Right lobe of liver (tissue), 4 donors: ENCODE measurements at regions not wholly inside any gene's neighbourhood (a gene's known extent, or its start where the extent isn't known, plus 50 kb on each side); places are given as distances from the start of the nearest gene placed in this dataset.

Source experiments
- CTCF ChIP-seq, 4 donors: fragments of 200-600 bp in 3 of 4; fragments of 450-650 bp in 1 of 4; IDR thresholded peaks; one replicate each; pipeline versions ENCODE4 v1.5.1 to v1.8.0; 2016 to 2022; ENCODE audit warnings: antibody characterized with exemption in 4 of 4, mild to moderate bottlenecking in 2 of 4
- POLR2A ChIP-seq: fragments of 450-650 bp; IDR thresholded peaks from one replicate; pipeline ENCODE4 v1.6.1; 2017; ENCODE audit warnings: antibody characterized with exemption, mild to moderate bottlenecking
- donor health status: DM: no; HTN: no; CAD: no.
- donor health status: DM: no; HTN: no; CAD: no.
- donor health status: DM: no; HTN: yes; CAD: no.

GRCh38 chr2:175461839-175462238 is 280.3 kb upstream of the ATP5MC3 start:
- TF ChIP-seq CTCF (IDR thresholded peaks at IDR 0.05) (no peak), POLR2A (no peak)
